K562 (cell line): ENCODE measurements at regions not wholly inside any gene's neighbourhood (a gene's known extent, or its start where the extent isn't known, plus 50 kb on each side); places are given as distances from the start of the nearest gene placed in this dataset.

Experiments
- ATAC-seq: fragments of 200-7000 bp; cut with Tn5 transposase; 3 replicates; pipeline ENCODE4 v1.9.1; 2020; ENCODE audit warnings: moderate library complexity
- BruUV-seq: library from RNA; stranded (reverse); fragments of 400-500 nt; replicated peaks from 2 replicates; lab custom pipeline; 2021; lab: Mats Ljungman, UMichigan
- CTCF ChIA-PET: fragments of 300-600 bp; formaldehyde crosslinking; extraction: SDS; loops from one replicate; lab custom pipeline; 2021; ENCODE audit warnings: low intra/inter-chr PET ratio; lab: Yijun Ruan, JAX
- POLR2A ChIA-PET: fragments of 300-600, 350-650 bp; sonication (Branson Sonifier 250); formaldehyde crosslinking; extraction: SDS; loops from one replicate; lab custom pipeline; 2021; ENCODE audit warnings: antibody characterized with exemption, inconsistent platforms; lab: Yijun Ruan, JAX
- DNase-seq, 4 experiments: peaks; one replicate each; pipeline versions ENCODE4 v3.0.0 to v3.0.0-alpha.2; 2011 to 2018; ENCODE audit warnings: low spot score in 3 of 4, mixed read lengths in 3 of 4; ENCODE audit errors: extremely low read depth in 1 of 4
- FAIRE-seq: peaks from 2 replicates; lab custom pipeline; 2011; peaks lifted over from hg19 to GRCh38; lab: Jason Lieb, UNC
- H2AFZ ChIP-seq: 2 replicates; pipeline ENCODE4 v1.6.0; 2011; ENCODE audit warnings: low read depth, low read length, control low read depth, inconsistent platforms
- H3K27ac ChIP-seq: fragments of 200-600 bp; 3 replicates; pipeline ENCODE4 v1.8.0; 2011; ENCODE audit warnings: low read depth, mild to moderate bottlenecking, control low read depth, inconsistent platforms, low read length, moderate library complexity, mixed read lengths; ENCODE audit errors: extremely low read depth
- H3K27me3 ChIP-seq, 2 experiments: fragments of 300-600 bp in 1 of 2; 2 replicates in 1 of 2; 3 replicates in 1 of 2; pipeline versions ENCODE4 v1.6.0 to v1.8.0; 2011; ENCODE audit warnings: inconsistent platforms in 2 of 2, low read length in 2 of 2, mild to moderate bottlenecking in 1 of 2, mixed read lengths in 1 of 2, moderate library complexity in 1 of 2; ENCODE audit not compliant: control insufficient read depth in 2 of 2, insufficient read depth in 2 of 2
- H3K36me3 ChIP-seq: fragments of 300-600 bp; 3 replicates; pipeline ENCODE4 v1.8.0; 2011; ENCODE audit warnings: mild to moderate bottlenecking, low read length, inconsistent platforms; ENCODE audit not compliant: control insufficient read depth, insufficient read depth
- H3K4me1 ChIP-seq, 2 experiments: fragments of 200-600 bp in 1 of 2; replicated peaks in 1 of 2; 2 replicates in 1 of 2; 3 replicates in 1 of 2; pipeline versions ENCODE4 v1.5.1 to v1.8.0; 2011; ENCODE audit warnings: inconsistent platforms in 2 of 2, low read length in 2 of 2, mild to moderate bottlenecking in 1 of 2, mixed read lengths in 1 of 2, moderate library complexity in 1 of 2; ENCODE audit not compliant: control insufficient read depth in 2 of 2, insufficient read depth in 2 of 2
- H3K4me2 ChIP-seq: 2 replicates; pipeline ENCODE4 v1.6.1; 2011; ENCODE audit warnings: low read length, control low read depth, inconsistent platforms, mixed read lengths; ENCODE audit not compliant: insufficient read depth
- H3K4me3 ChIP-seq: fragments of 200-600 bp; sonication (generic), shearing (Covaris generic); 2 replicates; pipeline ENCODE4 v1.5.1; 2016; ENCODE audit warnings: control low read depth, inconsistent platforms
- H3K79me2 ChIP-seq: fragments of 200-600 bp; 3 replicates; pipeline ENCODE4 v1.8.0; 2011; ENCODE audit warnings: low read length, inconsistent platforms; ENCODE audit not compliant: control insufficient read depth, insufficient read depth
- H3K9ac ChIP-seq, 2 experiments: 2 replicates each; pipeline versions ENCODE4 v1.6.0 to v1.6.1; 2011; ENCODE audit warnings: low read depth in 2 of 2, low read length in 2 of 2, control low read depth in 1 of 2, inconsistent platforms in 1 of 2, mild to moderate bottlenecking in 1 of 2, mixed read lengths in 1 of 2; ENCODE audit not compliant: insufficient read depth in 1 of 2
- H3K9me1 ChIP-seq: one replicate; pipeline ENCODE4 v1.6.0; 2011; ENCODE audit warnings: inconsistent platforms, mild to moderate bottlenecking, low read length, moderate library complexity; ENCODE audit not compliant: control insufficient read depth, insufficient read depth
- H3K9me3 ChIP-seq: replicated peaks from 2 replicates; pipeline ENCODE4 v1.5.1; 2011; ENCODE audit warnings: low read depth, low read length, inconsistent platforms; ENCODE audit not compliant: control insufficient read depth, insufficient read depth
- H4K20me1 ChIP-seq: replicated peaks from 2 replicates; pipeline ENCODE4 v1.6.1; 2011; ENCODE audit warnings: low read length, inconsistent platforms, mixed read lengths; ENCODE audit not compliant: control insufficient read depth, insufficient read depth
- ARNT ChIP-seq, 2 experiments: fragments of 450-650 bp; IDR thresholded peaks; 2 replicates each; pipeline ENCODE4 v1.6.1; 2016; ENCODE audit warnings: mild to moderate bottlenecking in 1 of 2
- CBFA2T3 ChIP-seq: fragments of 450-650 bp; IDR thresholded peaks from 2 replicates; pipeline ENCODE4 v1.6.1; 2017
- CHCHD3 ChIP-seq: fragments of 250-450 bp; sonication (Bioruptor Pico); IDR thresholded peaks from 2 replicates; pipeline ENCODE4 v2.1.2; 2022; ENCODE audit warnings: mild to moderate bottlenecking
- ELF2 ChIP-seq: fragments of 250-450 bp; sonication (Bioruptor Pico); IDR thresholded peaks from 2 replicates; pipeline ENCODE4 v1.5.0; 2021; ENCODE audit warnings: mild to moderate bottlenecking
- NBN ChIP-seq: fragments of 450-650 bp; IDR thresholded peaks from 2 replicates; pipeline ENCODE4 v1.6.1; 2016; ENCODE audit warnings: low read depth, mild to moderate bottlenecking
- NR2C2 ChIP-seq, 2 experiments: fragments of 200-800 bp in 1 of 2; sonication (Bioruptor generic) in 1 of 2; sonication (generic) in 1 of 2; formaldehyde crosslinking in 1 of 2; IDR thresholded peaks; 2 replicates each; pipeline versions ENCODE4 v1.6.1 to v1.8.0; 2016 to 2022; ENCODE audit warnings: mild to moderate bottlenecking in 1 of 2, missing compliant biosample characterization in 1 of 2, missing genetic modification characterization in 1 of 2, missing genetic modification reagents in 1 of 2
- PHF8 ChIP-seq: fragments of 200-600 bp; sonication (generic); IDR thresholded peaks from 2 replicates; pipeline ENCODE4 v1.6.1; 2012; ENCODE audit warnings: mixed run types, mild to moderate bottlenecking, inconsistent platforms, low read length, moderate library complexity, borderline replicate concordance
- RBBP5 ChIP-seq: fragments of 200-600 bp; sonication (generic); IDR thresholded peaks from 2 replicates; pipeline ENCODE4 v1.6.1; 2012; ENCODE audit warnings: borderline replicate concordance, mild to moderate bottlenecking, low read length, control low read depth, inconsistent platforms; ENCODE audit not compliant: insufficient read depth, poor library complexity, severe bottlenecking
- SMC3 ChIP-seq: conservative IDR thresholded peaks from 2 replicates; pipeline ENCODE4 v1.6.1; 2011; ENCODE audit warnings: low read depth, low read length, improper control_type of control experiment; ENCODE audit not compliant: insufficient read depth
- SRSF9 ChIP-seq: fragments of 200-400 bp; formaldehyde crosslinking; IDR thresholded peaks from 2 replicates; pipeline ENCODE4 v1.6.1; 2017; ENCODE audit warnings: low read depth, low read length, borderline replicate concordance
- ZNF184 ChIP-seq: sonication (generic); formaldehyde crosslinking; IDR thresholded peaks from 2 replicates; pipeline ENCODE4 v1.5.0; 2020; ENCODE audit warnings: missing genetic modification reagents
- ZNF232 ChIP-seq: sonication (generic); formaldehyde crosslinking; IDR thresholded peaks from 2 replicates; pipeline ENCODE4 v1.8.0; 2022; ENCODE audit warnings: mild to moderate bottlenecking, missing genetic modification reagents
- ZZZ3 ChIP-seq: fragments of 450-650 bp; IDR thresholded peaks from 2 replicates; pipeline ENCODE4 v1.6.1; 2016; ENCODE audit warnings: antibody characterized with exemption, mild to moderate bottlenecking, moderate library complexity
- WGBS: fragments of 100-300 bp; shearing (Covaris generic); methylation state at CpG from one replicate; pipeline ENCODE4 v1.1.6; 2016; ENCODE audit warnings: low coverage, mixed read lengths; ENCODE audit not compliant: insufficient coverage; ENCODE audit errors: missing lambda C conversion rate; 5-methylcytosine and 5-hydroxymethylcytosine counted together
- in situ Hi-C: fragments of 300-500 bp; cut with MboI; formaldehyde crosslinking; loops from 4 replicates; pipeline ENCODE4 v1.15.0; 2018; ENCODE audit warnings: inconsistent platforms, mixed read lengths
- intact Hi-C: fragments of 100-400 bp; cut with micrococcal nuclease; formaldehyde crosslinking; loops from 2 replicates; pipeline ENCODE4 v1.14.2; 2022
- TF ChIP-seq, protein P1 (sequence below): sonication (generic); IDR thresholded peaks from 2 replicates; pipeline ENCODE4 v1.6.1; 2016
- TF ChIP-seq, protein P2 (sequence below): sonication (generic); formaldehyde crosslinking; IDR thresholded peaks from 2 replicates; pipeline ENCODE4 v1.8.0; 2022; ENCODE audit warnings: missing genetic modification reagents, mild to moderate bottlenecking, borderline replicate concordance

DNA sequence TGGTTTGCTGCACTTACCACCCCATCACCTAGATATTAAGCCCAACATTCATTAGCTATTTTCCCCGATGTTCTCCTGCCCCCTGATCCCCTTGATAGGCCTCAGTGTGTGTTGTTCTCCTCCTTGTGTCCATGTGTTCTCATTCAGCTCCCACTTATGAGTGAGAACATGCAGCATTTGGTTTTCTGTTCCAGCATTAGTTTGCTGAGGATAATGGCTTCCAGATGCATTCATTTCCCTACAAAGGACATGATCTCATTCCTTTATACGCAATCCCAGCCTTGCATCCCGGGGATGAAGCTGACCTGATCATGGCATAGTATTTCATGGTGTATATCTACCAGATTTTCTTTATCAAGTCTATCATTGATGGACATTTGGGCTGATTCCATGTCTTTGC, 99.0 kb upstream of the DCAF12L2 start:
- no peaks in the 10 kb centered on the region for H3K9me1 ChIP-seq
- intact Hi-C loops = no loop called here
- H3K27ac ChIP-seq = no peak overlapping the region
- CTCF ChIA-PET = no interaction called here
- in situ Hi-C loops = no loop called here
- no peak for FAIRE-seq
- no peaks in the 10 kb centered on the region for H3K4me1 ChIP-seq
- no peak overlapping the region for H3K4me2 ChIP-seq
- ATAC-seq = no peak
- TF ChIP-seq ARNT (IDR thresholded peaks at IDR 0.05) = no peak
- TF ChIP-seq NR2C2 (CRISPR knock-in tag; IDR thresholded peaks at IDR 0.05) = no peak
- no peak for TF ChIP-seq NR2C2 (tag; IDR thresholded peaks at IDR 0.05)
- TF ChIP-seq, protein P1, sequence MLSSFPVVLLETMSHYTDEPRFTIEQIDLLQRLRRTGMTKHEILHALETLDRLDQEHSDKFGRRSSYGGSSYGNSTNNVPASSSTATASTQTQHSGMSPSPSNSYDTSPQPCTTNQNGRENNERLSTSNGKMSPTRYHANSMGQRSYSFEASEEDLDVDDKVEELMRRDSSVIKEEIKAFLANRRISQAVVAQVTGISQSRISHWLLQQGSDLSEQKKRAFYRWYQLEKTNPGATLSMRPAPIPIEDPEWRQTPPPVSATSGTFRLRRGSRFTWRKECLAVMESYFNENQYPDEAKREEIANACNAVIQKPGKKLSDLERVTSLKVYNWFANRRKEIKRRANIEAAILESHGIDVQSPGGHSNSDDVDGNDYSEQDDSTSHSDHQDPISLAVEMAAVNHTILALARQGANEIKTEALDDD = no peak
- no peak for TF ChIP-seq ZZZ3
- no peak for TF ChIP-seq ZNF232
- TF ChIP-seq ELF2 = no peak
- TF ChIP-seq SMC3 = no peak
- TF ChIP-seq, protein P2, sequence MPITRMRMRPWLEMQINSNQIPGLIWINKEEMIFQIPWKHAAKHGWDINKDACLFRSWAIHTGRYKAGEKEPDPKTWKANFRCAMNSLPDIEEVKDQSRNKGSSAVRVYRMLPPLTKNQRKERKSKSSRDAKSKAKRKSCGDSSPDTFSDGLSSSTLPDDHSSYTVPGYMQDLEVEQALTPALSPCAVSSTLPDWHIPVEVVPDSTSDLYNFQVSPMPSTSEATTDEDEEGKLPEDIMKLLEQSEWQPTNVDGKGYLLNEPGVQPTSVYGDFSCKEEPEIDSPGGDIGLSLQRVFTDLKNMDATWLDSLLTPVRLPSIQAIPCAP (CRISPR knock-in tag) = no peak
- no peak for TF ChIP-seq NBN
- TF ChIP-seq SRSF9 = no peak
- no peak for TF ChIP-seq CBFA2T3
- TF ChIP-seq ZNF184 = no peak
- TF ChIP-seq PHF8 = no peak
- TF ChIP-seq CHCHD3 = no peak
- no peak for TF ChIP-seq RBBP5
- no peaks in the 10 kb centered on the region for H3K79me2 ChIP-seq
- H3K4me3 ChIP-seq = no peak overlapping the region
- H3K9ac ChIP-seq = no peak overlapping the region
- POLR2A ChIA-PET = no interaction called here
- no peaks in the 10 kb centered on the region for H3K9me3 ChIP-seq
- no peak overlapping the region for H2AFZ ChIP-seq
- DNase-seq = no peak
- 2% methylated on average over 3 of the region's 3 CpGs for WGBS
- no peaks in the 10 kb centered on the region for H3K27me3 ChIP-seq
- no TSS peak for BruUV-seq
- no peaks in the 10 kb centered on the region for H4K20me1 ChIP-seq
- no peaks in the 10 kb centered on the region for H3K36me3 ChIP-seq
